T-helper 1 cell treated with Interleukin-12 subunit alpha and Interleukin-12 subunit beta and Interleukin-4 antibody, amounts not matched to agents 30 ng/mL and 1 ng/mL, for 36 hours (primary cell): ENCODE measurements at regions not wholly inside any gene's neighbourhood (a gene's known extent, or its start where the extent isn't known, plus 50 kb on each side); places are given as distances from the start of the nearest gene placed in this dataset.

Source experiments
- intact Hi-C: fragments of 100-400 bp; cut with micrococcal nuclease; formaldehyde crosslinking; loops from one replicate; pipeline ENCODE4 v1.15.1; 2024

DNA sequence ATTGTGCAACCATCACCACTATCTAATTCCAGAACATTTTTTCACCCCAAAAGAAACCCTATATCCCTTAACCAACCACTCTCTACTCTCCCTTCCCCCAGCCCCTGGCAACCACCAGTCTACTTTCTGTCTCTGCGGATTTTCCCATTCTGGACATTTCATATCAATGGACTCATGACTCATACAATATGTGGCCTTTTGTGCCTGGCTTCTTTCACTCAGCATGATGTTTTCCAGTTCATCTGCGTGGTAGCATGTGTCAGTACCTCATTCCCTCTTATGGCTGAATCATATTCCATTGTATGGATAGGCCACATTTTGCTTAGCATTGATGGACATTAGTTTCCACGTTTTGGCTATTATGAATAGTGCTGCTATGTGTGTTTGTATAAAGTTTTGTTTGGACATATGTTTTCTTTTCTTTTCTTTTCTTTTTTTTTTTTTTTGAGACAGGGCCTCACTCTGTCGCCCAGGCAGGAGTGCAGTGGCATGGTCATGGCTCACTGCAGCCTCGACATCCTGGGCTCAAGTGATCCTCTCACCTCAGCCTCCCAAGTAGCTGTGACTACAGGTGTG, 335.4 kb downstream of the BCOR start:
- intact Hi-C loops, result no loop called here

DNA sequence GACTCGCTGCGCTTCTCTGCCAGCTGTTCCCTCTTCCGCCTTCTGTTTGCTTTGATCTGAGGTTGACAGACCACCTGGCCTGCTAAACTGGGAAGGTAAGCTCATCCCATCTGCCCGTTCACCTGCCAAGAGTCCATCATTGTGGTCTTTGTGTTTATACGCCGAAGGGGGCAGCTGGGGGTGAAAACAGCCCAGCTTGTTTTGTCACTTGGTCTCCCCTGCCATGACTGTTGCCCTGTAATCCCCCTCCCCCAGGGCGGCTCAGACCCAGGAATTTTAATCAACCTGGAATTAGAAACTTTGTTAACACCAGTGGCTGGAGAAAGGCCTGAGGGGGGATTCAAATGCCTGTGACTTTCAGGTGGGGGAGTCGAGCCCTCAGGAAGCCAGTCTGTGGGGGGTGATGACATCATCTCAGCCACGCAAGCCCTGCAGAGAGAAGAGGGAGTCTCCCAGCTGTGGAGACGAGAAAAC, 333.3 kb downstream of the BCOR start:
- intact Hi-C loops, result no loop called here

DNA sequence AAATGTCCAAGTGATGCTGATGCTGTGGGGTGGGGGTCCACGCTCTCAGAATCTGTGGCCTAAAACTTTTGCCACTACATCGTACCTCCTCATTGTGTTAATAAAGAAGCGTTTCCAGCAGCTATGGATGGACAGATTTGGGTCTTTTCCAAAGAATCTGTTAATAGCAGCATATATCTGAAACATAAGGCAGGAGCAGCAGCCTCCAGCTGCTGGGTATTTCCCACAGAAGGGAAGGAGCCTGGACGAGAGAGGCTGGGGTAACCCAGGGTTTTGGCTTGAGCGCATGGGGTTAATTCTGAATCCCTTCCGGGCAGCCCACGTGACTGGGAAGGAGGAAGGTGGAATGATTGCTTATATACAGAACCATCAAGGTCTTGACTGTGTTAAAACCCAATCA, 332.4 kb downstream of the BCOR start:
- intact Hi-C loops, result no loop called here

DNA sequence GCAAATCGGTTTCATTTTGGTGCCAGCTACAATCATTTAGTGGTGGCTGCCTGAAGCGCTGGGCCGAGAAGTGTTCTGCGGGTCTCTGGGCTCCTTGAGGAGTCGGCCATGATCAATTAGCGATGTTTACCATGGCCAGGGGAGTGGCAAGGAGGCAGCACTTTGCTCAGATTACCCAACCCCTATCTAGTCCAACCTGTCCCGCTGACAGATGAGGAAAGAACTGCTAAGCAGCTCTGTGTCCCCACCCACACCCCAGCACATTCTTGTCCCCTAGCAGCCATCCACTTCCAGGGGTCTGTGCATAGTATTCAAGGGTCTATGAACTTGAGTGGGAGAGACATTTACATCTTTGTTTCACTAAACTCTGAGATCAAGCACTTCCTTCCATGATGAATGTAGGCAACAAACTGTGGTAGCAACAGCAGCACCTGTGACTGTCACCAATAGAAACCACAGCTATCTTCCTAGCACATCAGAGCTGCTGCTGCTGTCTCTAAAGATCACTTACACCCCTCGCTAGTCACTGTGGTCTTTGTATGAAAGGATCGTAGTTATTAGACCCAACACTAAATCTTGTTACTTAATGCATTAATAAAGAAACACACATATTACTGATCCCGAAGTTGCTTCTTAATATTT, 331.6 kb downstream of the BCOR start:
- intact Hi-C loops, result loop anchor here (1.0 kb wide), 1 partner anchor 8 kb away; no protein-coding TSS in a partner anchor

DNA sequence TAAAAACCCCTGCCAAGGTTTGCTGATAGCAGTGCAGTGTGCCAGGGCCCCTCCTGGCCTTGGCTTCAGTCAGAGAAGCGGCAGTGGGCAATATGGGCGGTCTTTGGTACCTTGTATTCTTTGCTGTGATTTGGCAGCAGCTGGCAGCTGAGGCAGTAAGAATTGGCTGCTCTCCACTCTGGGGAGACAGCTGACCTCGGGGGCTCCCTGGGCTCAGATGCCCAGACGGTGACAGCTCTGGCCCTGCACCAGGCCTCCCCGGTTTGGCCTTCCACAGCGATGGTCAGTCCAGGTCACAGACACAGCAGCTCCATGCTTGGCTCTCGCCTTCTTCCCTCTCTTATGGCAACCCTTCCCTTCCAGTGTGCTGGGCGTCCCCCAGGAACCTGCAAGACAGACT, 330.9 kb downstream of the BCOR start:
- intact Hi-C loops, result loop anchor here (1.0 kb wide), 1 partner anchor 7 kb away; no protein-coding TSS in a partner anchor

DNA sequence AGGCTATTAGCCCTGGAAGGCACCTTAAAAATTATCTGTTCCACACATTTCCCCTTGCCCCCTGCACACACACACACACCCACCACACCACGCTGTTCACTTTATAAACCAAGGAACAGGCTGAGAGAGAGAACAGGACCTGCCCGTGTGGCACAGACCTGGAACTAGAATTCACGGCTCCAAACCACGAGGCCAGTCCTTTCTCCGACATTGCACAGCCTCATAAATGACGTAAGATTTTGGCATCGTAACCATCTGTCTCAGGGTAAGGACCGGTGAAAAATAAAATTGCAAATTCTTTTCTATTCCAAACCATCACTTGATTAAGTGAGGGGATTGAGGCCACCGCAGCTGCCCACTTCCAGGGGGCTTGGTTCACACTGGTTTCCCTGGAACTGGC, 330.3 kb downstream of the BCOR start:
- intact Hi-C loops, result no loop called here

DNA sequence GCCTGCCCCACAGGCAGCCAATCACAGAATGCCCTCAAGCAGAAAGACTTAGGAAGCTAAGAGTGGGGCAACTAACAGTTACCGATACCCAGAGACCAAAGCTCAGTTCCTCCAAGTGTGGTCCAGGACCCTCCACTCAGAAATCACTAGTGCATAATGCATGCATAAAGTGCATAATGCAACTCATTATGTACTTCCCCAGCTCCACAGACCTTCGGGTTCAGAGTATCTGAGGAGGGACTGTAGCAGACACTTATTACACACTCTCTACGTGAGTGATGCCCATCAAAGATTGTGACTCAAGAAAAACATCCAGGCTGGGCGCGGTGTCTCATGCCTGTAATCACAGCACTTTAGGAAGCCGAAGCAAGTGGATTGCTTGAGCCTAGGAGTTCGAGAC, 328.0 kb downstream of the BCOR start:
- intact Hi-C loops, result loop anchor here (5.0 to 10.0 kb wide), 4 partner anchors 48 to 875 kb away; partner anchors contain the start of gene CXorf38

DNA sequence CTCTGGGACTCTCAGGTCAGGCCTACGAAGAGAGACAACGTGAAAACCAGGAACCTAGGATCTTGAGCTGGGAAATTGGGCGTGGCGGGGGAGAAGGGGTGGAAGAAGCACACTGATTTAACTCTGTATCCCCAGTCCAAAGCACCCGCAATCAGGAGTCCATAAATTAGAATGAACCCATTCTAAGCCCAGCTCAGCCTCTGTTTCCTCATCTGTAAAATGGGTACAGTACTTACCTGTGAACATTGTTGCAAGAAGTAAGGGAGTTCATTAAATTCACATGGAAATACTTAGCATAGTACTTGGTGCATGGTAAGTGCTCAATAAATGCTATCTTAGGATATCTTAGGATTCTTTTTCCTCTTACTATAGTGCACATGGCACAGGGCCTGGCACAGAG, 326.7 kb downstream of the BCOR start:
- intact Hi-C loops, result loop anchor here (5.0 to 10.0 kb wide), 4 partner anchors 46 to 874 kb away; partner anchors contain the start of gene CXorf38

DNA sequence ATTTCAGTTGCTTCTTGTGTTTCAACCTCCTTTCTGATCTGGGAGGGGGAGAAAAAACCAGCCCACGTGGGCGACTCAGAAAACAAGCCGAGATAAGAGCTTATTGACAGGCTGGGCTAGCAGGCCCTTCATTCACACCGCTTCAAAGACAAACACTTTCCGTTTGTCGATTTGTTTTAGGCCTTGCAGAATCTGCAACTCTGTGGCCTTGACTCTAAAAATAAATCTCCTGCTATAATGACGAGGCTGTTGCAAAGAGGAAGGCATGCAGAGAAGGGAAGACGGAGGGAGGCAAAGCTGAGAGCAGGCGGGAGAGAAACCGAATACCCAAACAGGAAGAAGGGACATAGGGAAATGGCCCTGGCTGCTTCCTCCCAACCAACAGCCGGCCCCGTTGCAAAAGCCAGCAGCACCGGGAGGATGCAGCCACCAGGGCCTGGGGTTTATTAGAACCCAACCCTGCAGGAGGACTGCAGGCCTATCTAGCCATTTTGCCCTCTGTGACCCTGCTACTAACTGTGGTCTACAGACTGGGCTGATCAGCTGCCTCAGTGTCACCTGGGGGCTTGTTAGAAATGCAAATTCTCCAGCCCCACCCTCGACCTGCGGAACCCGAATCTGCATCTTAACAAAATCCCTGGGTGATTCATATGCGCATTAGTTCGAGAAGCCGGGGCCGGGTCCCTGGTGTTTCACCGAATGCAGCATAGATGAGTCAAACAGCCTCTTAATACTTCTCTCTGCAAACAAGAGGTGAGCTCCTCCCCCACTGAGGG, 325.5 kb downstream of the BCOR start:
- intact Hi-C loops, result loop anchor here (1.0 to 10.0 kb wide), 5 partner anchors 45 to 873 kb away; partner anchors contain the start of gene CXorf38

DNA sequence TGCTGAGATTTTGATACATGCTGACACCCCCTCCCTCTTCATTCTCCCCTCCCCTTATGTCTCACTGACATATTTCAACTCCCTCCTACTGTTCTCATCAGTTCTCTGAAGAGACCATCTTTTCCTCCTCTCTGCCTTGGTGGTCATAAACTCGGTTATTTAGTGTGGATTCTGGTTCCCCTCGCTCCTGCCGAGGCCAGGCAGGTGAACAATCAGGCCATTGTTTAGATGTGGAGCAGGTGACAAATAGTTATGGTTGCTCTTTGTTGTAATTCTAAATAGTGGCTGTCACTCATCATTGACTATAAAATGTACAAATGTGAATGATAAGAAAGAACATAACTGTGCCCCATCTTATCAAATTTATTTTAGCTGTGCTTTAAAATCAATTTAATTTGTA, 324.6 kb downstream of the BCOR start:
- intact Hi-C loops, result loop anchor here (5.0 to 10.0 kb wide), 4 partner anchors 44 to 872 kb away; partner anchors contain the start of gene CXorf38

DNA sequence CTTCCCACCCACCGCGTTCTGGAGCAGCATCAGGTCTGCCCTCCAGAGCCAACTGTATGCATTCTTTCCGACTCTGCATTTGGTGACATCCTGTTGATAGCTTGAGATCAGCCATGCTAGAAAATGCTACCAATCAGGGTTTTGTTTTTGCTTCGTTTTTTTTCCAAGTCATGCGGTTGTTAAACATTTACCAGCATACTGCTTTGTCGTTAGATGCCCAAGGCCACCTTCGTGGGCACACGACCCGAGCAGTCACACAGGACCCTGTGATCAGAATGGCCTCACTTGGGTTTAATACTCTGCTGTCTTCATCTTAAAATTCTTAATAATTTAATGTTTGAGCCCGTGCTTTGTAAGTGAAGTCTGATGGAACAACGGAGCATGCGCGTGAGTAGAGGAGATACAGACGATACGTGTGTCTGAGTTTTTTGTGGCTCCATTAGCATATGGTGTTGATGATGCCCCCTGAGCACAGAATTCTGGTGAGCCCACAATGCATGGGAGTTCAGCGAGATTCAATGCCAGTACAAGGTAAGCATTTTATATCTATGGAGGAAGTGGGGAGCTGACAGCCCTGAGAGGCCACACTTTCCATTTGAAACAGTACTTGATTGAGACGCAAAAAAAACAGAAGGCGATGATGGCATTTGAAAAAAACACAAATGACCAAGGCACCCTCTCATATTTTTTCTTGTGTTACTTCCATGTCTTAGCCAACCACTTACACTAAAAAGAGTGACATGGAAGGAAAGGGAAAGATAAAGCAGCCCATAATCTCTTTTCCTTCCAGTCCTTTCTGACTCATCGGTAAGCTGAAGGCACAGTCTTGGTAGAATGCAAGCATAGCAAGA, 323.6 kb downstream of the BCOR start:
- intact Hi-C loops, result loop anchor here (1.0 to 10.0 kb wide), 12 partner anchors 8 to 969 kb away; partner anchors contain the start of gene CXorf38

DNA sequence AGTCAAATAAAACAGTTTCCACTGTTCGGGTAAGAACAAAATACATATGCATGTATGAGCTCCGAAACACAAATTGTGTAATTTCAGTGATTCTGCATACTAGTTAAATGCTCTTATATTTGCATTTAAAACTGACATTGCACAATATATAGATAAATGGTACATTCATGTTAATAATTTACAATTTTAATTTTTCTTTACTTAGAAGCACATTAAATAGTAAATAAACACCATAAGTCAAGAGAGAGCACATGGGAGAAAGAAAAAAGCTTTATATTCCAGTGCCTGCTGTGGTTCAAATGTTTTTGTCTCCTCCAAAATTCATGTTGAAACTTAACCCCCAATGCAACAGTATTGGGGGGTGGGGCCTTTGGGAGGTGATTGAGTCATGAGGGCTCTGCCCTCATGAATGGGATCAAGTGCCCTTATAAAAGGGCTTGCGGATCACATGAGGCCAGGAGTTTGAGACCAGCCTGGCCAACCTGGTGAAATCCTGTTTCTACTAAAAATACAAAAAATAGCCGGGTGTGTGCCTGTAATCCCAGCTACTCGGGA, 322.9 kb downstream of the BCOR start:
- intact Hi-C loops, result loop anchor here (1.0 to 10.0 kb wide), 12 partner anchors 9 to 970 kb away; partner anchors contain the start of gene CXorf38

DNA sequence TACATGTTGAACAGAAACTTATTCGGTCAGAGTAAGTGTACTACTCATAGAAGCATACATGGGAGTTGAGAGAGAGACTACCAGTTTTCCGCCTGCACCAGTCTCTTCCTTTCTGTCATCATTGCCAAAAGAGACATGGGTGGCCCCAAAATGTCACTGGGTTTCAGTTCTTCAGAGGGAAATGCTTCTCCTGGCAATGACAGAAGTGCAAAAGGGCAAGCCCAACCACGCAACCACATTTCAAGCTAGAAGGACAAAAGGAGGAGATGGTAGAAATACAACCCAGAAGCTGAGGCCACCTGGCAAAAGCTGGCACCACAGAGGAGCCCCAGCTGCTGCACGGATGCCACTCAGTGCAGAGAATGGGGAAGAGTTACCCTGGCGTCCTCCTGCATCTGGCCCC, 320.1 kb downstream of the BCOR start:
- intact Hi-C loops, result loop anchor here (10.0 kb wide), 2 partner anchors 443 to 867 kb away; partner anchors contain the start of gene CXorf38

DNA sequence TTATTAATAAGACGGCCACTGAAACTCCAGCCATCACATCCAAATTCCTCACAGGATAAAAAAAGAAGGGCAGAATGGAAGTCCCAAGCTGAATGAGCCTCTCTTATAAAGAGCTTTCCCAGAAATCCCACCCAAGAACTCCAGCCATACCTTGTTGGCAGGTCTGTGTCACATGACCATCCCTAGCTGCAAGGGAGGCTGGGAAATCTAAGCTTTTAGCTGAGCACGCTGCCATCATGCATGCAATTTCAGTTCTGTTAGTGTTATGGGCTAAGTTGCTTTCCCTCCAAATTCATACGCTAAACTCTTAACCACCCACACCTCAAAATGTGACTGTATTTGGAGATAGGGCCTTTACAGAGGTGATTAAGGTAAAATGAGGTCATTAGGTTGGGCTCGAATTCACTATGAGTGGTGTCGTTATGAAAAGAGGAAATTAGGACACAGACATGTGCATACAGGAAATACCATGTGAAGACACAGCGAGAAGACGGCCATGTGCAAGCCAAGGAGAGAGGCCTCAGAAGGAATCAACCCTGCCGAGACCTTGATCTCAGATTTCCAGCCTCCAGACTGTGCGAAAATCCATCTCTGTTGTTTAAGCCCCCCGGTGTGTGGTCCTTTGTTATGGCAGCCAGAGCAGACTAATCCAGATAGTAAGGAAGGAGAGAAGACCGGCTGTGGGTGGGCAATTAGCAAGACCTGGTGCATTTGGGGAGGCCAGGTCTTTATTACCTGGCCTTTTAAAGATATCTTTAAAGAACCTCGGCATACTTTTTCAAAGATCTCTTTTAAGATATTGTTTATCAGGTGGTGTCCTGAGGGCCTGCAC, 317.6 kb downstream of the BCOR start:
- intact Hi-C loops, result loop anchor here (10.0 kb wide), 2 partner anchors 445 to 865 kb away; partner anchors contain the start of gene CXorf38

DNA sequence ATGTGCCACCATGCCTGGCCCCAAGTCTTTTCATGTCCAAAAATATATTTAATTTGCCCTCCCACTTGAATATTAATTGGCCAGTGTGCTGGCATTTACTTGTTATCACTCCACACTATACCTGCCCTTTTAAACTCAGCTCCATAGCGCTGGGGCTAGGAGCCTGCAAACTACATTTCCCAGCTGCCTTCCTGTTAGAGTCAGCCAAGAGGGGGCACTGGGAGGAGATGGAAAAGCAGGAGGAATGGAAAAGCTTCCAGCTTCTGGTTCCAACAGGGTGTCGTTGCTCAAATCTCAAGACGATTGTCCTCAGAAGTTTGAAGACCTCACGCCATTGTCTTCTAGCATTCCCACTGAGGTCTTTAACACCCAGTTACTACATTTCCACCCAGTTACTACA, 315.5 kb downstream of the BCOR start:
- intact Hi-C loops, result no loop called here

DNA sequence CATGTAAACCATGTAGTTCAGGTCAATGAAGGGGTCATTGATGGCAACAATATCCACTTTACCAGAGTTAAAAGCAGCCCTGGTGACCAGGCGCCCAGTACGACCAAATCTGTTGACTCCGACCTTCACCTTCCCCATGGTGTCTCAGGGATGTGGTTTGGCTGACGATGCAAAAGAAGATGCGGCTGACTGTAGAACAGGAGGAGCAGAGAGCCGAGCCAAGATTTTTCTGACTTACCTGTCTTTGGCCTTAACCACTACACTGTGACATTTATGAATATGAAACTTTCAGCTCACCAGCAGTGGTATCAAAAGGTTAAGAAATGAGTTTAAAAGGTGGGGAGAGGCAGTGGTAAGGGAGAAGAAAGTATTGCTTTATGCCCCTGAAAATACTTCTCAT, 309.8 kb downstream of the BCOR start:
- intact Hi-C loops, result no loop called here

DNA sequence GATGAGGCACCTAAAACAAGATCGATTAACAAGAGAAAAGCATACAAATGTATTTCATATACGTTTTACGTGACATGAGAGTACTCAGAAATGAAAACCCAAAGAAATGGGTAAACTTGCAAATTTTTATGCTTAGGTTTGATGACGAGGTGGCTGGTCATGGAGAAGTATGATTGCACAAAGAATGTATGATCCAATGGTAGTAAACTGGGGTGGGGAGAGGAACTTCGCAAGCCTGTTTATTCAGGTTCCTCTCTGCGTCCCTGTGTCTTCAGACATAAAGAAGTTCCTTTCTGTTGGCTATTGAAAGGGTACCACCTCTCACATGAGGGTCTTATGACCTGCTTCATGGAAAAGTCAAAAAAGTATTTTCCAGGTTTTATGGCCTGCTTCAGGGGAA, 309.2 kb downstream of the BCOR start:
- intact Hi-C loops, result no loop called here

DNA sequence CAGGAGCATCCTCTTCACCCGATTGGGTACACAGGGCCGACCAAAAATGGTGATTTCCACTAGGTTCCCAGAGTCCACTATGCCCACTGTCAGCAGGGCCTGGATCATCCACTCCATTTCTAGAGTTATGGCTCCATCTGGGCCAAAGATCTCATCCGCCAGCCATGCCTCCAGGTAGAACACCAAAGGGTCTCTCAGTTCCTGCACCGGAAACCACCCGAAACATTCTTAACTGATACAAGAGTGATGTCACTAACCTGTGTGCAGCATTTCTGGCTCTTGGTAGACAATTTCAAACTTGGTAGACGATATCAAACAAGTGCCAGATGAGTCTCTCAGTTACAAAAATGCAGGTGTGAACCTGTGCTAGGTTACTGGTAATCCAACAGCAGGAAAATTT, 306.1 kb downstream of the BCOR start:
- intact Hi-C loops, result no loop called here

DNA sequence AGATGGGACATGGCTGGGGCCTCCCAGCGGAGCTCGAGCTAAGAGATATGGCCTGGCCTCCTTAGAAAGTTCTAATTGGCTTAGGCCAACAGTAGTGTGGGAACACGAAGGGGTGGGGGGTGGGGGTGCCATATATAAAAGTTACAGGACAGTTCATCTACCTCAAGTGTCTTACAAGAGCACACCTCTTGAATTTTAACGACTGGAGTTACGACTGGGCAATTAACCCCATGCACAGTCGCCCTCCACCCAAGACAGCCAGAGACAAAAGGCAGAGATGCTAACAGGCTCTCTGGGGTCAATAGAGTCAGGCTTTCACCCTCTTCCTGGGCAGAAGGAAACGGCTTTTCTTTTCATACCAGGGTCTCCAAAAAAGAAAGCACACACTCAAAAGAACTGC, 302.2 kb downstream of the BCOR start:
- intact Hi-C loops, result no loop called here

DNA sequence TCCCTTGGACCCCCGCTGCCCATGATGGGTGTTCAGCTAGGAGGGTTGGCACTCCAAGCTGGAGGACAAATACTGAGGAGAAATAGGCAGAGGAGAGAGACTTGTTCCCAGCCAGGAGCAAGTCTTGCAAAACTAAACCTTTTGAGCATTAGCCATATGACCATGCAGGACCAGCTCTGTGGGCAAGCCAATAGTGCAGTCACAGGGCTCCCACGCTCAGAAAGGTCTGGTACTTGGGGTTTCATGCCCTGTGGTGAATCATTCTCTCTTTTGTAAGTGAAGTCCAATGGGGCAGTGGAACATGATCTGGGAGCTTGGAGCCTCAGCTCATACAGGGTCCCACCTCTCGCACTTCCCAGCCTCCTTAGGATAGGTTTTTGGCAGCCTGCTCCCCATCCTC, 300.9 kb downstream of the BCOR start:
- intact Hi-C loops, result no loop called here
